IMR-90 (cell line): ENCODE measurements at regions not wholly inside any gene's neighbourhood (a gene's known extent, or its start where the extent isn't known, plus 50 kb on each side); places are given as distances from the start of the nearest gene placed in this dataset.

Experiments used
- ATAC-seq: fragments of 200-7000 bp; cut with Tn5 transposase; 2 replicates; pipeline ENCODE4 v1.9.1; 2020; ENCODE audit warnings: low read depth, mild to moderate bottlenecking, moderate library complexity
- BruUV-seq: library from RNA; stranded (reverse); fragments of 400-500 nt; replicated peaks from 2 replicates; lab custom pipeline; 2021; lab: Mats Ljungman, UMichigan
- CTCF ChIA-PET: fragments of 300-600 bp; formaldehyde crosslinking; extraction: SDS; loops from one replicate; lab custom pipeline; 2021; ENCODE audit warnings: antibody characterized with exemption; lab: Yijun Ruan, JAX
- POLR2A ChIA-PET: fragments of 300-600 bp; sonication (Branson Sonifier 250); formaldehyde crosslinking; loops from one replicate; lab custom pipeline; 2022; ENCODE audit warnings: antibody characterized with exemption; ENCODE audit not compliant: unreplicated experiment; lab: Charles Lee
- DNase-seq: peaks from one replicate; pipeline ENCODE4 v3.0.0; 2013
- H2AFZ ChIP-seq: replicated peaks from 2 replicates; pipeline ENCODE3; 2013; ENCODE audit warnings: low read length, mild to moderate bottlenecking; ENCODE audit not compliant: poor library complexity
- H2AK5ac ChIP-seq: 2 replicates; pipeline ENCODE4 v1.6.1; 2013; ENCODE audit warnings: low read depth, low read length, inconsistent platforms
- H2AK9ac ChIP-seq: replicated peaks from 2 replicates; pipeline ENCODE3; 2013; ENCODE audit warnings: mild to moderate bottlenecking, low read depth, low read length, moderate library complexity; ENCODE audit not compliant: poor library complexity
- H2BK120ac ChIP-seq: 2 replicates; pipeline ENCODE4 v1.6.1; 2013; ENCODE audit warnings: low read depth, low read length, inconsistent platforms
- H2BK15ac ChIP-seq: 3 replicates; pipeline ENCODE4 v1.6.1; 2013; ENCODE audit warnings: low read depth, low read length, inconsistent platforms
- H2BK20ac ChIP-seq: 2 replicates; pipeline ENCODE4 v1.6.1; 2013; ENCODE audit warnings: low read depth, mild to moderate bottlenecking, inconsistent platforms, low read length, moderate library complexity
- H2BK5ac ChIP-seq: 2 replicates; pipeline ENCODE4 v1.6.1; 2013; ENCODE audit warnings: mild to moderate bottlenecking, low read depth, low read length, inconsistent platforms; ENCODE audit not compliant: poor library complexity, severe bottlenecking
- H3K14ac ChIP-seq: replicated peaks from 2 replicates; pipeline ENCODE4 v1.6.1; 2013; ENCODE audit warnings: low read depth, low read length, inconsistent platforms
- H3K18ac ChIP-seq: 2 replicates; pipeline ENCODE4 v1.6.1; 2013; ENCODE audit warnings: low read depth, low read length, control low read depth
- H3K23ac ChIP-seq: 2 replicates; pipeline ENCODE4 v1.6.1; 2013; ENCODE audit warnings: low read depth, low read length, inconsistent platforms
- H3K27ac ChIP-seq: 2 replicates; pipeline ENCODE4 v1.5.1; 2013; ENCODE audit warnings: mild to moderate bottlenecking, control low read depth, low read length; ENCODE audit not compliant: insufficient read depth
- H3K27me3 ChIP-seq: 2 replicates; pipeline ENCODE4 v1.6.1; 2013; ENCODE audit warnings: low read length; ENCODE audit not compliant: control insufficient read depth, insufficient read depth
- H3K36me3 ChIP-seq: 2 replicates; pipeline ENCODE4 v1.6.1; 2013; ENCODE audit warnings: low read length, mixed read lengths; ENCODE audit not compliant: control insufficient read depth, insufficient read depth
- H3K4ac ChIP-seq: 2 replicates; pipeline ENCODE4 v1.6.1; 2013; ENCODE audit warnings: low read depth, low read length, inconsistent platforms
- H3K4me1 ChIP-seq: 2 replicates; pipeline ENCODE4 v1.6.1; 2013; ENCODE audit warnings: low read length, mixed read lengths; ENCODE audit not compliant: control insufficient read depth, insufficient read depth
- H3K4me2 ChIP-seq: 2 replicates; pipeline ENCODE4 v1.6.1; 2013; ENCODE audit warnings: low read depth, mild to moderate bottlenecking, control low read depth, low read length, moderate library complexity
- H3K4me3 ChIP-seq: 2 replicates; pipeline ENCODE4 v1.5.1; 2013; ENCODE audit warnings: low read depth, mild to moderate bottlenecking, control low read depth, low read length, moderate library complexity; ENCODE audit not compliant: insufficient read depth
- H3K56ac ChIP-seq: 2 replicates; pipeline ENCODE4 v1.6.1; 2013; ENCODE audit warnings: low read length, inconsistent platforms; ENCODE audit not compliant: insufficient read depth; ENCODE audit errors: extremely low read depth
- H3K79me1 ChIP-seq, 2 experiments: 2 replicates each; pipeline ENCODE4 v1.6.1; 2013; ENCODE audit warnings: low read length in 2 of 2, inconsistent platforms in 1 of 2, low read depth in 1 of 2
- H3K9ac ChIP-seq: 2 replicates; pipeline ENCODE4 v1.6.1; 2013; ENCODE audit warnings: low read depth, low read length, control low read depth
- H3K9me1 ChIP-seq: 2 replicates; pipeline ENCODE4 v1.6.1; 2013; ENCODE audit warnings: low read length, inconsistent platforms; ENCODE audit not compliant: insufficient read depth
- H3K9me3 ChIP-seq: 2 replicates; pipeline ENCODE4 v1.6.1; 2013; ENCODE audit warnings: low read length; ENCODE audit not compliant: control insufficient read depth, insufficient read depth
- H4K20me1 ChIP-seq: 2 replicates; pipeline ENCODE4 v1.6.1; 2013; ENCODE audit warnings: low read length, inconsistent platforms; ENCODE audit not compliant: insufficient read depth
- H4K5ac ChIP-seq: 2 replicates; pipeline ENCODE4 v1.6.1; 2013; ENCODE audit warnings: mild to moderate bottlenecking, low read depth, low read length, control low read depth
- H4K8ac ChIP-seq, 2 experiments: 2 replicates each; pipeline ENCODE4 v1.6.1; 2013; ENCODE audit warnings: low read depth in 2 of 2, low read length in 2 of 2, control low read depth in 1 of 2, inconsistent platforms in 1 of 2
- H4K91ac ChIP-seq: 2 replicates; pipeline ENCODE4 v1.6.1; 2013; ENCODE audit warnings: low read depth, low read length, inconsistent platforms; ENCODE audit not compliant: insufficient read depth
- BHLHE40 ChIP-seq: fragments of 150-350 bp; IDR thresholded peaks from 2 replicates; pipeline ENCODE4 v1.6.1; 2016; ENCODE audit warnings: mild to moderate bottlenecking, low read depth, low read length
- CEBPB ChIP-seq: IDR thresholded peaks from 2 replicates; pipeline ENCODE4 v1.6.1; 2012; ENCODE audit warnings: low read depth, low read length, improper control_type of control experiment
- CHD1 ChIP-seq: IDR thresholded peaks from 2 replicates; pipeline ENCODE4 v1.6.1; 2012; ENCODE audit warnings: low read depth, low read length, improper control_type of control experiment
- FOS ChIP-seq: fragments of 150-350 bp; IDR thresholded peaks from 2 replicates; pipeline ENCODE4 v1.6.1; 2016; ENCODE audit warnings: low read depth, low read length
- MAFK ChIP-seq: IDR thresholded peaks from 2 replicates; pipeline ENCODE4 v1.6.1; 2012; ENCODE audit warnings: low read depth, low read length, improper control_type of control experiment
- MAZ ChIP-seq: IDR thresholded peaks from 2 replicates; pipeline ENCODE4 v1.6.1; 2012; ENCODE audit warnings: low read depth, mild to moderate bottlenecking, low read length, improper control_type of control experiment, moderate library complexity, borderline replicate concordance
- MXI1 ChIP-seq: IDR thresholded peaks from 2 replicates; pipeline ENCODE4 v1.6.1; 2012; ENCODE audit warnings: low read depth, mild to moderate bottlenecking, low read length, moderate library complexity, borderline replicate concordance
- NFE2L2 ChIP-seq: fragments of 150-350 bp; IDR thresholded peaks from 2 replicates; pipeline ENCODE4 v1.6.1; 2016; ENCODE audit warnings: low read depth, mild to moderate bottlenecking, low read length
- POLR2A ChIP-seq: IDR thresholded peaks from 2 replicates; pipeline ENCODE4 v1.6.1; 2012; ENCODE audit warnings: mild to moderate bottlenecking, low read depth, low read length
- RAD21 ChIP-seq: IDR thresholded peaks from 2 replicates; pipeline ENCODE4 v1.6.1; 2012; ENCODE audit warnings: low read length, improper control_type of control experiment
- RCOR1 ChIP-seq: IDR thresholded peaks from 2 replicates; pipeline ENCODE4 v1.6.1; 2012; ENCODE audit warnings: mild to moderate bottlenecking, low read length, improper control_type of control experiment; ENCODE audit not compliant: insufficient replicate concordance
- RFX5 ChIP-seq: IDR thresholded peaks from 2 replicates; pipeline ENCODE4 v1.8.0; 2012; ENCODE audit warnings: low read depth, mild to moderate bottlenecking, low read length, moderate library complexity
- SMC3 ChIP-seq: fragments of 150-350 bp; IDR thresholded peaks from 2 replicates; pipeline ENCODE4 v1.6.1; 2016; ENCODE audit warnings: low read depth, mild to moderate bottlenecking, antibody characterized with exemption, low read length, moderate library complexity
- whole genome bisulfite sequencing, 2 experiments: methylation state at CpG; one replicate each; pipeline versions ENCODE4 v1.1.5 to v1.1.7; 2013; ENCODE audit warnings: missing lambda C conversion rate in 2 of 2; ENCODE audit not compliant: insufficient read length in 1 of 2; ENCODE audit errors: extremely low coverage in 2 of 2; 5-methylcytosine and 5-hydroxymethylcytosine counted together
- dilution Hi-C: fragments of 300-500 bp; cut with HindIII; formaldehyde crosslinking; loops from one replicate; pipeline ENCODE4 v1.14.3; 2018; ENCODE audit warnings: low sequenced_read_pairs; ENCODE audit not compliant: unreplicated experiment
- in situ Hi-C: fragments of 300-500 bp; cut with MboI; formaldehyde crosslinking; loops from 3 replicates; pipeline ENCODE4 v1.14.3; 2019; ENCODE audit warnings: low sequenced_read_pairs, inconsistent platforms, mixed read lengths
- intact Hi-C: fragments of 100-400 bp; cut with micrococcal nuclease; formaldehyde crosslinking; loops from 2 replicates; pipeline ENCODE4 v1.10.0; 2022
- TF ChIP-seq, protein P1 (sequence below): conservative IDR thresholded peaks from 2 replicates; pipeline ENCODE4 v1.5.1; 2012; ENCODE audit warnings: mild to moderate bottlenecking, low read depth, low read length, improper control_type of control experiment
- TF ChIP-seq, protein P2 (sequence below): fragments of 150-350 bp; IDR thresholded peaks from 2 replicates; pipeline ENCODE4 v1.6.1; 2016; ENCODE audit warnings: low read depth, mild to moderate bottlenecking, low read length, moderate library complexity, borderline replicate concordance
- TF ChIP-seq, protein P3 (sequence below): fragments of 150-350 bp; IDR thresholded peaks from 2 replicates; pipeline ENCODE4 v1.6.1; 2017; ENCODE audit warnings: mild to moderate bottlenecking, antibody characterized with exemption, low read length, low read depth

DNA sequence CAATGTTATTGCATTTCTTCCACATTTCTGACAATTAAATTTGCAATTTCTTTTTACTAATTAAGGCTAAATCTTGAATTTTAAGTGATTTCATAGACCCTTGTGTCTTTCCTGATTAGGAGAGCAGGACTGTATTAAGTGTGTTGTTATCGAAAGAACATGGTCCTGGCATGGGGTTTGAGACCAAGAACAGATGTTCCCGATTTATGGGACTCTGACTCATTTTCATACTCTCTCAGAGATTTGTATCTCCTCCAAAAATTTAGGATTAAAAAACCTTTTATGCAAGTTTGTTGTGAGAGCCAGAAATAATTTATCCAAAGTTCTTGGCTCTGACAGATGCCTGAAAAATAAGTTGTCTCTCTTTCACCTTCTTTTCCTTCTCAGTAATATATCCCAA lies 589.3 kb upstream of the ARGLU1 start:
- H4K8ac ChIP-seq = no peak overlapping the region
- no peak overlapping the region for H3K4me3 ChIP-seq
- no peak; the same call in 1 of the 2 replicates for ATAC-seq
- no peak overlapping the region for H3K4ac ChIP-seq
- H2AK5ac ChIP-seq = no peak overlapping the region
- H3K79me1 ChIP-seq = no peaks in the 10 kb centered on the region
- no peaks in the 10 kb centered on the region for H3K36me3 ChIP-seq
- no peak overlapping the region for H3K9ac ChIP-seq
- H2BK120ac ChIP-seq = no peak overlapping the region
- H3K18ac ChIP-seq = no peak overlapping the region
- POLR2A ChIA-PET = no interaction called here
- no peak overlapping the region for H2BK15ac ChIP-seq
- no peaks in the 10 kb centered on the region for H4K20me1 ChIP-seq
- H3K27ac ChIP-seq = no peak overlapping the region
- H3K9me3 ChIP-seq = no peaks in the 10 kb centered on the region
- dilution Hi-C loops (no loop called here), intact Hi-C loops (no loop called here), in situ Hi-C loops (no loop called here)
- no TSS peak for BruUV-seq
- H2AK9ac ChIP-seq = no peak overlapping the region
- H3K56ac ChIP-seq = no peak overlapping the region
- H2BK20ac ChIP-seq = no peak overlapping the region
- CTCF ChIA-PET = no interaction called here
- WGBS, 2 experiments = no CpG with 5 or more reads among the region's 2 CpGs
- no peaks in the 10 kb centered on the region for H3K9me1 ChIP-seq
- H2BK5ac ChIP-seq = no peak overlapping the region
- no peak overlapping the region for H2AFZ ChIP-seq
- H3K14ac ChIP-seq = no peak overlapping the region
- H3K4me2 ChIP-seq = no peak overlapping the region
- peak; percentile 1 for DNase-seq
- H4K5ac ChIP-seq = no peak overlapping the region
- TF ChIP-seq BHLHE40 (no peak), RCOR1 (no peak), CHD1 (no peak), POLR2A (no peak), NFE2L2 (no peak), MXI1 (no peak), MAFK (no peak), CEBPB (no peak), RFX5 (no peak), FOS (no peak), SMC3 (no peak), RAD21 (no peak), MAZ (no peak)
- TF ChIP-seq, protein P1, sequence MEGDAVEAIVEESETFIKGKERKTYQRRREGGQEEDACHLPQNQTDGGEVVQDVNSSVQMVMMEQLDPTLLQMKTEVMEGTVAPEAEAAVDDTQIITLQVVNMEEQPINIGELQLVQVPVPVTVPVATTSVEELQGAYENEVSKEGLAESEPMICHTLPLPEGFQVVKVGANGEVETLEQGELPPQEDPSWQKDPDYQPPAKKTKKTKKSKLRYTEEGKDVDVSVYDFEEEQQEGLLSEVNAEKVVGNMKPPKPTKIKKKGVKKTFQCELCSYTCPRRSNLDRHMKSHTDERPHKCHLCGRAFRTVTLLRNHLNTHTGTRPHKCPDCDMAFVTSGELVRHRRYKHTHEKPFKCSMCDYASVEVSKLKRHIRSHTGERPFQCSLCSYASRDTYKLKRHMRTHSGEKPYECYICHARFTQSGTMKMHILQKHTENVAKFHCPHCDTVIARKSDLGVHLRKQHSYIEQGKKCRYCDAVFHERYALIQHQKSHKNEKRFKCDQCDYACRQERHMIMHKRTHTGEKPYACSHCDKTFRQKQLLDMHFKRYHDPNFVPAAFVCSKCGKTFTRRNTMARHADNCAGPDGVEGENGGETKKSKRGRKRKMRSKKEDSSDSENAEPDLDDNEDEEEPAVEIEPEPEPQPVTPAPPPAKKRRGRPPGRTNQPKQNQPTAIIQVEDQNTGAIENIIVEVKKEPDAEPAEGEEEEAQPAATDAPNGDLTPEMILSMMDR = no peak
- TF ChIP-seq, protein P2, sequence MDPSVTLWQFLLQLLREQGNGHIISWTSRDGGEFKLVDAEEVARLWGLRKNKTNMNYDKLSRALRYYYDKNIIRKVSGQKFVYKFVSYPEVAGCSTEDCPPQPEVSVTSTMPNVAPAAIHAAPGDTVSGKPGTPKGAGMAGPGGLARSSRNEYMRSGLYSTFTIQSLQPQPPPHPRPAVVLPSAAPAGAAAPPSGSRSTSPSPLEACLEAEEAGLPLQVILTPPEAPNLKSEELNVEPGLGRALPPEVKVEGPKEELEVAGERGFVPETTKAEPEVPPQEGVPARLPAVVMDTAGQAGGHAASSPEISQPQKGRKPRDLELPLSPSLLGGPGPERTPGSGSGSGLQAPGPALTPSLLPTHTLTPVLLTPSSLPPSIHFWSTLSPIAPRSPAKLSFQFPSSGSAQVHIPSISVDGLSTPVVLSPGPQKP = no peak
- TF ChIP-seq, protein P3, sequence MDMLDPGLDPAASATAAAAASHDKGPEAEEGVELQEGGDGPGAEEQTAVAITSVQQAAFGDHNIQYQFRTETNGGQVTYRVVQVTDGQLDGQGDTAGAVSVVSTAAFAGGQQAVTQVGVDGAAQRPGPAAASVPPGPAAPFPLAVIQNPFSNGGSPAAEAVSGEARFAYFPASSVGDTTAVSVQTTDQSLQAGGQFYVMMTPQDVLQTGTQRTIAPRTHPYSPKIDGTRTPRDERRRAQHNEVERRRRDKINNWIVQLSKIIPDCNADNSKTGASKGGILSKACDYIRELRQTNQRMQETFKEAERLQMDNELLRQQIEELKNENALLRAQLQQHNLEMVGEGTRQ = no peak
- H3K23ac ChIP-seq = no peak overlapping the region
- H3K27me3 ChIP-seq = no peaks in the 10 kb centered on the region
- H4K91ac ChIP-seq = no peak overlapping the region
- H3K4me1 ChIP-seq = no peaks in the 10 kb centered on the region
